ENCODE measurements at regions not wholly inside any gene's neighbourhood (a gene's known extent, or its start where the extent isn't known, plus 50 kb on each side); places are given as distances from the start of the nearest gene placed in this dataset.

- no peak overlapping the region for H2BK20ac ChIP-seq (ENCODE audit: low read depth, low read length, poor library complexity, severe bottlenecking)
- H3K56ac ChIP-seq (ENCODE audit: insufficient read length, low read depth, low read length): no peak overlapping the region
- H4K8ac ChIP-seq (replicated peaks; ENCODE audit: insufficient read length, low read depth, low read length): no peak overlapping the region
- H2BK15ac ChIP-seq (ENCODE audit: low read depth, low read length): no peak overlapping the region
- no peak overlapping the region for H2BK5ac ChIP-seq (ENCODE audit: insufficient read length, low read length)
- Mint-ChIP-seq H3K4me3 (no peak overlapping the region), H3K4me1 (peaks cover 0 to 9% of the 10 kb centered on the region in 2 experiments; a peak in 2 of 4 replicates), H3K27me3 (ENCODE audit: low read depth) (no peaks in the 10 kb centered on the region), H3K27ac (no peak overlapping the region), H3K36me3 (ENCODE audit: insufficient read depth in 1 of 3, low read depth in 3 of 3) (no peaks in the 10 kb centered on the region; a peak in 1 of 7 replicates), H3K9me3 (peaks cover 0 to 2% of the 10 kb centered on the region in 2 experiments; a peak in 1 of 5 replicates)
- H3K9me3 ChIP-seq (ENCODE audit: control insufficient read depth, low read depth, low read length): no peaks in the 10 kb centered on the region
- no peak overlapping the region for H2AFZ ChIP-seq (ENCODE audit: low read length)
- H3K18ac ChIP-seq (ENCODE audit: insufficient read length, low read depth, low read length): no peak overlapping the region
- no peak overlapping the region for H3K4ac ChIP-seq (ENCODE audit: low read depth, low read length)
- H4K20me1 ChIP-seq (ENCODE audit: control insufficient read depth, insufficient read depth, insufficient read length): no peaks in the 10 kb centered on the region
- no peak overlapping the region for H3K27ac ChIP-seq (ENCODE audit: insufficient read length, low read depth, low read length)
- no peak overlapping the region for H3K9ac ChIP-seq (ENCODE audit: extremely low read depth, insufficient read length, low read length)
- no peak overlapping the region for H3T11ph ChIP-seq (ENCODE audit: low read length)
- no CpG with 5 or more reads among the region's 1 CpG for WGBS (ENCODE audit: extremely low coverage, insufficient read length, low lambda C conversion rate)
- H3K23me2 ChIP-seq (ENCODE audit: insufficient read length, low read depth, low read length, poor library complexity, severe bottlenecking): no peaks in the 10 kb centered on the region
- H3K79me1 ChIP-seq (ENCODE audit: insufficient read depth, low read depth, low read length, poor library complexity, severe bottlenecking): no peaks in the 10 kb centered on the region
- no peaks in the 10 kb centered on the region for H3K27me3 ChIP-seq (ENCODE audit: insufficient read depth, low read length)
- DNase-seq: no peak
- no peak overlapping the region for H2BK12ac ChIP-seq (ENCODE audit: insufficient read length, low read depth, low read length)
- no peak overlapping the region for H3K23ac ChIP-seq (ENCODE audit: insufficient read length, low read depth, low read length)
- no peaks in the 10 kb centered on the region for H3K79me2 ChIP-seq (ENCODE audit: insufficient read depth, low read length)
- no peak overlapping the region for H2AK5ac ChIP-seq (ENCODE audit: insufficient read length, low read length)
- no peaks in the 10 kb centered on the region for H3K4me1 ChIP-seq (ENCODE audit: insufficient read depth, low read length)
- no peak overlapping the region for H2BK120ac ChIP-seq (ENCODE audit: low read depth, low read length, poor library complexity, severe bottlenecking)
- H4K5ac ChIP-seq (ENCODE audit: insufficient read length, low read depth, low read length): no peak overlapping the region
- H4K91ac ChIP-seq (ENCODE audit: insufficient read length, low read depth, low read length): no peak overlapping the region
- no peak overlapping the region for H3K4me2 ChIP-seq (ENCODE audit: insufficient read depth, insufficient read length, low read length)
- peak; percentile 61 for TF ChIP-seq CTCF (conservative IDR thresholded peaks at IDR 0.05)
- no peak overlapping the region for H3K14ac ChIP-seq (ENCODE audit: insufficient read depth, low read length)
These were observed 473.1 kb upstream of the UBE2E2 start for GRCh38 chr3:22729981-22730380.
